Astrocyte (in vitro differentiated cells and primary cell): ENCODE measurements at regions not wholly inside any gene's neighbourhood (a gene's known extent, or its start where the extent isn't known, plus 50 kb on each side); places are given as distances from the start of the nearest gene placed in this dataset.
A peak's percentile ranks its signal among the peaks of the same experiment; 100 is the strongest.

ENCODE experiments used
- DNase-seq: peaks from one replicate; pipeline ENCODE4 v3.0.0-alpha.2; 2010; ENCODE audit warnings: low read depth
- FAIRE-seq: peaks from 2 replicates; lab custom pipeline; 2011; peaks lifted over from hg19 to GRCh38; lab: Jason Lieb, UNC
- H2AFZ ChIP-seq: 2 replicates; pipeline ENCODE4 v1.6.0; 2012; ENCODE audit warnings: low read depth, low read length, inconsistent platforms
- H3K27ac ChIP-seq: 2 replicates; pipeline ENCODE4 v1.5.1; 2011; ENCODE audit warnings: low read depth, low read length, inconsistent platforms
- H3K27me3 ChIP-seq: 2 replicates; pipeline ENCODE4 v1.6.0; 2011; ENCODE audit warnings: low read length, inconsistent platforms; ENCODE audit not compliant: insufficient read depth
- H3K36me3 ChIP-seq: 2 replicates; pipeline ENCODE4 v1.5.1; 2011; ENCODE audit warnings: low read length, inconsistent platforms; ENCODE audit not compliant: insufficient read depth
- H3K4me1 ChIP-seq: 2 replicates; pipeline ENCODE4 v1.5.1; 2011; ENCODE audit warnings: low read length, inconsistent platforms; ENCODE audit not compliant: insufficient read depth
- H3K4me2 ChIP-seq: 2 replicates; pipeline ENCODE4 v1.6.0; 2012; ENCODE audit warnings: low read length, inconsistent platforms
- H3K4me3 ChIP-seq: 2 replicates; pipeline ENCODE4 v1.5.1; 2011; ENCODE audit warnings: low read depth, mild to moderate bottlenecking, low read length, inconsistent platforms; ENCODE audit not compliant: insufficient read depth
- H3K79me2 ChIP-seq: 2 replicates; pipeline ENCODE4 v1.6.0; 2012; ENCODE audit warnings: mild to moderate bottlenecking, low read length, inconsistent platforms; ENCODE audit not compliant: insufficient read depth
- H3K9ac ChIP-seq: 2 replicates; pipeline ENCODE4 v1.6.0; 2012; ENCODE audit warnings: mild to moderate bottlenecking, low read length, inconsistent platforms
- H3K9me3 ChIP-seq: 2 replicates; pipeline ENCODE4 v1.5.1; 2012; ENCODE audit warnings: low read depth, mild to moderate bottlenecking, low read length, inconsistent platforms; ENCODE audit not compliant: insufficient read depth
- H4K20me1 ChIP-seq: 2 replicates; pipeline ENCODE4 v1.6.0; 2012; ENCODE audit warnings: low read length, inconsistent platforms; ENCODE audit not compliant: insufficient read depth
- H3K27ac Mint-ChIP-seq: one replicate; pipeline ENCODE4 v1.8.0; 2021; ENCODE audit warnings: mild to moderate bottlenecking, mixed read lengths; ENCODE audit not compliant: unreplicated experiment
- H3K27me3 Mint-ChIP-seq: one replicate; pipeline ENCODE4 v1.8.0; 2021; ENCODE audit warnings: low read depth, mixed read lengths; ENCODE audit not compliant: unreplicated experiment
- H3K36me3 Mint-ChIP-seq: one replicate; pipeline ENCODE4 v1.8.0; 2021; ENCODE audit warnings: low read depth, mixed read lengths; ENCODE audit not compliant: unreplicated experiment
- H3K4me1 Mint-ChIP-seq: one replicate; pipeline ENCODE4 v1.8.0; 2021; ENCODE audit warnings: low read depth, mixed read lengths; ENCODE audit not compliant: unreplicated experiment
- H3K4me3 Mint-ChIP-seq: one replicate; pipeline ENCODE4 v1.8.0; 2021; ENCODE audit warnings: mild to moderate bottlenecking, moderate library complexity, mixed read lengths; ENCODE audit not compliant: unreplicated experiment
- H3K9me3 Mint-ChIP-seq: one replicate; pipeline ENCODE4 v1.8.0; 2021; ENCODE audit warnings: mild to moderate bottlenecking, mixed read lengths; ENCODE audit not compliant: unreplicated experiment
- EZH2 ChIP-seq: IDR thresholded peaks from 2 replicates; pipeline ENCODE4 v1.6.1; 2012; ENCODE audit warnings: mild to moderate bottlenecking, low read length, inconsistent platforms; ENCODE audit not compliant: insufficient read depth
- TF ChIP-seq, protein P1 (sequence below): IDR thresholded peaks from 2 replicates; pipeline ENCODE4 v1.5.1; 2011; ENCODE audit warnings: low read depth, mild to moderate bottlenecking, inconsistent platforms, low read length, moderate library complexity; ENCODE audit not compliant: insufficient read depth

DNA sequence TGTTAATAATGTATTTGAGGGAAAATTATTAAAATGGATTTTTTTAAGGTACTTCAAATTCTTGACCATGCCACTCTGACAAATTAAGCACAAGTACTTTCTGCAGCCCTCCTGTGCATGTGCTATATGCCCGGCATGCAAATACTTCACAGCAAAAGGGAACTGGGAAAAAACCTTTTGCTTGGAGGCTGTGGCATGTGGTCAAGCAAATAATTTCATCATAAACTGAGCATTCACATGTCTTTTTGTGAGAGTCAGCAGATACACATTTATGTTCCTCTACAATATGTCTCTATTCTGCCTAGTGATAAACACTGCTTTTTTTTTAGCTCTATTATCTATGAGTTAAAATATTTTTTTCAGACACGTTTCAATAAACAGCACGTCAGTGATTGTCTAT lies 53.7 kb upstream of the SEMA3A start:
- Histone ChIP-seq H3K27ac (no peak overlapping the region), H3K9me3 (no peaks in the 10 kb centered on the region), H3K27me3 (no peaks in the 10 kb centered on the region), H3K9ac (no peak overlapping the region), H3K4me2 (no peak overlapping the region), H2AFZ (no peak overlapping the region), H3K36me3 (no peaks in the 10 kb centered on the region), H4K20me1 (no peaks in the 10 kb centered on the region), H3K4me1 (peaks cover 20% of the 10 kb centered on the region), H3K4me3 (no peak overlapping the region), H3K79me2 (no peaks in the 10 kb centered on the region)
- H3K27me3 Mint-ChIP-seq, result no peaks in the 10 kb centered on the region
- peak; percentile 37 for DNase-seq
- no peak overlapping the region for H3K27ac Mint-ChIP-seq
- peaks cover 8% of the 10 kb centered on the region for H3K9me3 Mint-ChIP-seq
- TF ChIP-seq EZH2, result no peak
- TF ChIP-seq, protein P1, sequence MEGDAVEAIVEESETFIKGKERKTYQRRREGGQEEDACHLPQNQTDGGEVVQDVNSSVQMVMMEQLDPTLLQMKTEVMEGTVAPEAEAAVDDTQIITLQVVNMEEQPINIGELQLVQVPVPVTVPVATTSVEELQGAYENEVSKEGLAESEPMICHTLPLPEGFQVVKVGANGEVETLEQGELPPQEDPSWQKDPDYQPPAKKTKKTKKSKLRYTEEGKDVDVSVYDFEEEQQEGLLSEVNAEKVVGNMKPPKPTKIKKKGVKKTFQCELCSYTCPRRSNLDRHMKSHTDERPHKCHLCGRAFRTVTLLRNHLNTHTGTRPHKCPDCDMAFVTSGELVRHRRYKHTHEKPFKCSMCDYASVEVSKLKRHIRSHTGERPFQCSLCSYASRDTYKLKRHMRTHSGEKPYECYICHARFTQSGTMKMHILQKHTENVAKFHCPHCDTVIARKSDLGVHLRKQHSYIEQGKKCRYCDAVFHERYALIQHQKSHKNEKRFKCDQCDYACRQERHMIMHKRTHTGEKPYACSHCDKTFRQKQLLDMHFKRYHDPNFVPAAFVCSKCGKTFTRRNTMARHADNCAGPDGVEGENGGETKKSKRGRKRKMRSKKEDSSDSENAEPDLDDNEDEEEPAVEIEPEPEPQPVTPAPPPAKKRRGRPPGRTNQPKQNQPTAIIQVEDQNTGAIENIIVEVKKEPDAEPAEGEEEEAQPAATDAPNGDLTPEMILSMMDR, result no peak
- no peak for FAIRE-seq
- H3K36me3 Mint-ChIP-seq, result peaks cover 2% of the 10 kb centered on the region
- peaks cover 18% of the 10 kb centered on the region for H3K4me1 Mint-ChIP-seq
- no peak overlapping the region for H3K4me3 Mint-ChIP-seq

DNA sequence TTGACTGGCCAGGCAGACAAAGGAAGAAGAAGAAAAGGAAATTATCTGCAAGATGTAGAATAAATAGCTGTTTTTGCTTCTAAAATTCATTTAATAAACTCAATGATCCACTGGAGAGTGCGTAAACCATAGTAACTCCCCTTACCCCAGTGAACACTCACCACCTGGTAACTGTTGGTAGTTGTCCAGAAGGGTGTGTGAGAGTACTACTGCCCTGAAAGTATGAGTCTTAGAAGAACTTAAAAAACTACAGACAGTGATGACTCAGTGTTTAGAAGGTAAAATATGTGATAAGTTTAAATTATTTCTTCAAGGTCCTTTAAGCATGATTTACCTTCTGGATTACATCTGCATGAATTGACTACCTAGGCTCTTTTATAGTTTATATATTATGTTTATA lies 53.0 kb upstream of the SEMA3A start:
- Histone ChIP-seq H3K4me1 (peaks cover 20% of the 10 kb centered on the region), H2AFZ (no peak overlapping the region), H3K9ac (no peak overlapping the region), H3K27me3 (no peaks in the 10 kb centered on the region), H3K4me3 (no peak overlapping the region), H3K27ac (no peak overlapping the region), H3K36me3 (no peaks in the 10 kb centered on the region), H3K4me2 (no peak overlapping the region), H4K20me1 (no peaks in the 10 kb centered on the region), H3K79me2 (no peaks in the 10 kb centered on the region), H3K9me3 (no peaks in the 10 kb centered on the region)
- FAIRE-seq (peak; percentile 23), DNase-seq (peak; percentile 89)
- Mint-ChIP-seq H3K9me3 (peaks cover 8% of the 10 kb centered on the region), H3K27me3 (no peaks in the 10 kb centered on the region), H3K27ac (peak overlapping the region; percentile 49), H3K36me3 (peaks cover 2% of the 10 kb centered on the region), H3K4me1 (peaks cover 18% of the 10 kb centered on the region), H3K4me3 (no peak overlapping the region)
- TF ChIP-seq, protein P1, result no peak
- TF ChIP-seq EZH2, result no peak

DNA sequence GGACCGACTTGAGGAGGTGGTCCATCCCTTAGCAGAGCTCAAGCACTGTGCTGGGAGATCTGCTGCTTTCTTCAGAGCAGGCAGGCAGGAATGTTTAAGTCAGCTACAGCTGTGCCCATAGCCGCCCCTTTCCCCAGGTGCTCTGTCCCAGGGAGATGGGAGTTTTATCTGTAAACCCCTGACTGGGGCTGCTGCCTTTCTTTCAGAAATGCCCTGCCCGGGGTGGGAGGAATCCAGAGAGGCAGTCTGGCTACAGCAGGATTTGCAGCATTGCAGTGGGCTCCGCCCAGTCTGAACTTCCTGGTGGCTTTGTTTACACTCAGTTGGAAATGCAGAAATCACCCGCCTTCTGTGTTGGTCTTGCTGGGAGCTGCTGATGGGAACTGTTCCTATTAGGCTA lies 51.2 kb upstream of the SEMA3A start:
- Histone ChIP-seq H3K9me3 (no peaks in the 10 kb centered on the region), H3K4me1 (peaks cover 8% of the 10 kb centered on the region), H3K9ac (no peak overlapping the region), H3K27ac (no peak overlapping the region), H4K20me1 (no peaks in the 10 kb centered on the region), H3K36me3 (no peaks in the 10 kb centered on the region), H3K4me2 (no peak overlapping the region), H3K4me3 (no peak overlapping the region), H3K27me3 (no peaks in the 10 kb centered on the region), H2AFZ (no peak overlapping the region), H3K79me2 (no peaks in the 10 kb centered on the region)
- Mint-ChIP-seq H3K27ac (no peak overlapping the region), H3K4me3 (no peak overlapping the region), H3K36me3 (peaks cover 2% of the 10 kb centered on the region), H3K27me3 (no peaks in the 10 kb centered on the region), H3K9me3 (peaks cover 8% of the 10 kb centered on the region), H3K4me1 (peaks cover 8% of the 10 kb centered on the region)
- TF ChIP-seq, protein P1, result no peak
- TF ChIP-seq EZH2, result no peak
- no peak for FAIRE-seq
- DNase-seq, result no peak
